Trophoblast cell (in vitro differentiated cells and primary cell): ENCODE measurements at regions not wholly inside any gene's neighbourhood (a gene's known extent, or its start where the extent isn't known, plus 50 kb on each side); places are given as distances from the start of the nearest gene placed in this dataset.

Experiments used
- DNase-seq, 2 donors: peaks; one replicate each; pipeline ENCODE4 v3.0.0-alpha.2; 2016
- H2AFZ ChIP-seq: 2 replicates; pipeline ENCODE4 v1.6.1; 2013; ENCODE audit warnings: low read length, moderate library complexity, mild to moderate bottlenecking; ENCODE audit not compliant: insufficient read depth, poor library complexity
- H2AK5ac ChIP-seq: 2 replicates; pipeline ENCODE4 v1.6.1; 2013; ENCODE audit warnings: mild to moderate bottlenecking, low read length
- H2BK120ac ChIP-seq: 2 replicates; pipeline ENCODE4 v1.6.1; 2013; ENCODE audit warnings: low read length, mild to moderate bottlenecking, moderate library complexity; ENCODE audit not compliant: insufficient read depth, poor library complexity
- H2BK12ac ChIP-seq: 2 replicates; pipeline ENCODE4 v1.6.1; 2013; ENCODE audit warnings: mild to moderate bottlenecking, low read length, moderate library complexity
- H2BK5ac ChIP-seq: 2 replicates; pipeline ENCODE4 v1.6.1; 2013; ENCODE audit warnings: low read length, low read depth, moderate library complexity, mild to moderate bottlenecking; ENCODE audit not compliant: poor library complexity
- H3K14ac ChIP-seq: 2 replicates; pipeline ENCODE4 v1.6.1; 2013; ENCODE audit warnings: mild to moderate bottlenecking, low read length
- H3K18ac ChIP-seq: 2 replicates; pipeline ENCODE4 v1.6.1; 2013; ENCODE audit warnings: mild to moderate bottlenecking, low read length
- H3K23ac ChIP-seq: 2 replicates; pipeline ENCODE4 v1.6.1; 2013; ENCODE audit warnings: low read length
- H3K27ac ChIP-seq: 2 replicates; pipeline ENCODE4 v1.5.1; 2013; ENCODE audit warnings: low read depth, mild to moderate bottlenecking, inconsistent platforms, low read length, moderate library complexity
- H3K27me3 ChIP-seq: 2 replicates; pipeline ENCODE4 v1.6.1; 2013; ENCODE audit warnings: inconsistent platforms, mild to moderate bottlenecking, low read length, moderate library complexity; ENCODE audit not compliant: insufficient read depth
- H3K36me3 ChIP-seq, 2 experiments: 1 replicate in 1 of 2; 2 replicates in 1 of 2; pipeline ENCODE4 v1.6.1; 2013; ENCODE audit warnings: low read length in 2 of 2, mild to moderate bottlenecking in 2 of 2, moderate library complexity in 1 of 2; ENCODE audit not compliant: insufficient read depth in 2 of 2, control insufficient read depth in 1 of 2
- H3K4ac ChIP-seq: 2 replicates; pipeline ENCODE4 v1.6.1; 2013; ENCODE audit warnings: low read depth, mild to moderate bottlenecking, low read length, moderate library complexity
- H3K4me1 ChIP-seq, 2 experiments: 1 replicate in 1 of 2; 2 replicates in 1 of 2; pipeline ENCODE4 v1.6.1; 2013; ENCODE audit warnings: low read length in 2 of 2, mild to moderate bottlenecking in 2 of 2, moderate library complexity in 1 of 2; ENCODE audit not compliant: insufficient read depth in 2 of 2, control insufficient read depth in 1 of 2
- H3K4me2 ChIP-seq: 2 replicates; pipeline ENCODE4 v1.6.1; 2013; ENCODE audit warnings: inconsistent platforms, mild to moderate bottlenecking, low read length, moderate library complexity
- H3K4me3 ChIP-seq: 2 replicates; pipeline ENCODE4 v1.5.1; 2013; ENCODE audit warnings: mild to moderate bottlenecking, low read depth, low read length, inconsistent platforms
- H3K79me1 ChIP-seq: one replicate; pipeline ENCODE4 v1.6.1; 2013; ENCODE audit warnings: low read length
- H3K79me2 ChIP-seq: 2 replicates; pipeline ENCODE4 v1.6.1; 2013; ENCODE audit warnings: low read length, mild to moderate bottlenecking; ENCODE audit not compliant: control insufficient read depth, insufficient read depth, poor library complexity
- H3K9ac ChIP-seq: 2 replicates; pipeline ENCODE4 v1.6.1; 2013; ENCODE audit warnings: mild to moderate bottlenecking, low read length
- H3K9me3 ChIP-seq: 2 replicates; pipeline ENCODE4 v1.6.1; 2013; ENCODE audit warnings: low read depth, mild to moderate bottlenecking, control low read depth, inconsistent platforms, low read length; ENCODE audit not compliant: insufficient read depth
- H4K12ac ChIP-seq: 2 replicates; pipeline ENCODE4 v1.6.1; 2013; ENCODE audit warnings: low read depth, mild to moderate bottlenecking, low read length, moderate library complexity
- H4K8ac ChIP-seq: 2 replicates; pipeline ENCODE4 v1.6.1; 2013; ENCODE audit warnings: low read depth, mild to moderate bottlenecking, low read length, moderate library complexity
- H4K91ac ChIP-seq: one replicate; pipeline ENCODE4 v1.6.1; 2013; ENCODE audit warnings: low read depth, mild to moderate bottlenecking, low read length, moderate library complexity
- WGBS: extraction: QIAGEN DNeasy Blood & Tissue Kit; methylation state at CpG from one replicate; pipeline ENCODE4 v1.1.7; 2013; ENCODE audit warnings: missing lambda C conversion rate; ENCODE audit not compliant: insufficient read length, insufficient coverage; ENCODE audit errors: extremely low coverage; 5-methylcytosine and 5-hydroxymethylcytosine counted together

GRCh38 chr2:76296438-76296837 is 585.7 kb upstream of the GCFC2 start:
- H3K4me1 ChIP-seq: no peaks in the 10 kb centered on the region
- no peak overlapping the region for H4K12ac ChIP-seq
- H3K36me3 ChIP-seq: no peaks in the 10 kb centered on the region
- no peaks in the 10 kb centered on the region for H3K9me3 ChIP-seq
- no peak overlapping the region for H3K4me3 ChIP-seq
- no peaks in the 10 kb centered on the region for H3K79me1 ChIP-seq
- no peak overlapping the region for H2BK12ac ChIP-seq
- no peaks in the 10 kb centered on the region for H3K79me2 ChIP-seq
- no peak overlapping the region for H3K27ac ChIP-seq
- no peak overlapping the region for H2BK5ac ChIP-seq
- no peak overlapping the region for H4K8ac ChIP-seq
- no peak overlapping the region for H3K14ac ChIP-seq
- H4K91ac ChIP-seq: no peak overlapping the region
- H2AK5ac ChIP-seq: no peak overlapping the region
- H2BK120ac ChIP-seq: no peak overlapping the region
- no peak overlapping the region for H3K4ac ChIP-seq
- no peak overlapping the region for H2AFZ ChIP-seq
- DNase-seq: no peak
- no peak overlapping the region for H3K18ac ChIP-seq
- WGBS: no CpG with 5 or more reads among the region's 3 CpGs
- no peaks in the 10 kb centered on the region for H3K27me3 ChIP-seq
- H3K4me2 ChIP-seq: no peak overlapping the region
- no peak overlapping the region for H3K9ac ChIP-seq
- H3K23ac ChIP-seq: no peak overlapping the region

DNA sequence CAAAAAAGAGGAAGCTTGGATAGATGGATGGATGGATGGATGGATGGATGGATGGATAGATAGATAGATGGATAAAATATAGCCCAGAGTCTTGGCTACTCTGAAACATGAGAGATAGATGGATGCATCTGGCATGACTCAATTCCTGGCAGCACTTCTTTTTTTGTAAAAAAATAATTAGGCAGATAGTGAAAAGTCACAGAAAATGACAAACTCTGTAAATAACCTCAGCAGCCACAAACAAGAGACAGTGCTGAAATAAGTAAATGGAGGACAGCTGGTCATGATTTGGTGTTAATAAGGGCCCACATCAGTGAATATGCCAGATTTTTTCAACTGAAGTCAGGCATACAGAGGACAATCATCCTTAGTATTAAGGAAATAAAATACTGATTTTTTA is 585.0 kb upstream of the GCFC2 start:
- Histone ChIP-seq H2BK12ac (no peak overlapping the region), H4K12ac (no peak overlapping the region), H3K4me2 (no peak overlapping the region), H3K4me1 (no peaks in the 10 kb centered on the region), H3K18ac (no peak overlapping the region), H2BK120ac (no peak overlapping the region), H2AFZ (no peak overlapping the region), H3K9ac (no peak overlapping the region), H3K36me3 (no peaks in the 10 kb centered on the region), H4K91ac (no peak overlapping the region), H3K4me3 (no peak overlapping the region), H3K79me1 (no peaks in the 10 kb centered on the region), H3K27me3 (no peaks in the 10 kb centered on the region), H4K8ac (no peak overlapping the region), H3K4ac (no peak overlapping the region), H2BK5ac (no peak overlapping the region), H2AK5ac (no peak overlapping the region), H3K79me2 (no peaks in the 10 kb centered on the region), H3K23ac (no peak overlapping the region), H3K9me3 (no peaks in the 10 kb centered on the region), H3K14ac (no peak overlapping the region), H3K27ac (no peak overlapping the region)
- DNase-seq: no peak

- H3K4me2 ChIP-seq: no peak overlapping the region
- no peak overlapping the region for H3K4me3 ChIP-seq
- H4K91ac ChIP-seq: no peak overlapping the region
- no peak for DNase-seq
- peaks cover 2% of the 10 kb centered on the region for H3K9me3 ChIP-seq
- H4K12ac ChIP-seq: no peak overlapping the region
- no peak overlapping the region for H2BK120ac ChIP-seq
- WGBS: no CpG with 5 or more reads among the region's 1 CpG
- H3K27ac ChIP-seq: no peak overlapping the region
- no peak overlapping the region for H3K9ac ChIP-seq
- H2AFZ ChIP-seq: no peak overlapping the region
- H2AK5ac ChIP-seq: no peak overlapping the region
- H3K4me1 ChIP-seq: no peaks in the 10 kb centered on the region
- H3K79me2 ChIP-seq: no peaks in the 10 kb centered on the region
- H3K18ac ChIP-seq: no peak overlapping the region
- no peaks in the 10 kb centered on the region for H3K36me3 ChIP-seq
- no peaks in the 10 kb centered on the region for H3K79me1 ChIP-seq
- H3K14ac ChIP-seq: no peak overlapping the region
- no peaks in the 10 kb centered on the region for H3K27me3 ChIP-seq
- H2BK12ac ChIP-seq: no peak overlapping the region
- H4K8ac ChIP-seq: no peak overlapping the region
- no peak overlapping the region for H3K23ac ChIP-seq
- no peak overlapping the region for H3K4ac ChIP-seq
- no peak overlapping the region for H2BK5ac ChIP-seq
Measured at GRCh38 chr2:76288598-76288997, 577.9 kb upstream of the GCFC2 start.

DNA sequence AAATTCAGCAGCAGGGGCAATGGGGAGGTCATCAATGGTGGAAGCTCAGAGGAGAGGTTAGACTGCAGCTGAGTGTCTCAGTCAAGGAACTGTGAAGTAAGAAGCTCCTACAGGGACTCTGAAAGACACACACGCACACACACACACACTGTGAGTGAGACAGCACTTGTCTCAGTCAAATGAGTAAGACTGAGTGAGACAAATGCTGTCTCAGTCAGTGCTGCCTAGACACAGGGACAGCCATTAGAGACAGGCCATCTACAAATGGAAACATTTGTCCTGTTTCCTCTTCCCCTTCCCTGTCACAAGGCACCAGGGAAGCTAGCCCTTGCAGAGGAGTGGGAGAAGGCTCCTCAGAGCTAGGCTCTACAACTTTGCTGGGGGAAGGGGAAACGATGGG is 577.4 kb upstream of the GCFC2 start:
- H4K91ac ChIP-seq: no peak overlapping the region
- H3K9ac ChIP-seq: no peak overlapping the region
- H2AFZ ChIP-seq: no peak overlapping the region
- no peak overlapping the region for H4K8ac ChIP-seq
- H2BK120ac ChIP-seq: no peak overlapping the region
- no CpG with 5 or more reads among the region's 2 CpGs for WGBS
- no peak overlapping the region for H4K12ac ChIP-seq
- H3K4me3 ChIP-seq: no peak overlapping the region
- H2BK12ac ChIP-seq: no peak overlapping the region
- H3K4me2 ChIP-seq: no peak overlapping the region
- H3K23ac ChIP-seq: no peak overlapping the region
- no peak overlapping the region for H2BK5ac ChIP-seq
- H3K18ac ChIP-seq: no peak overlapping the region
- no peaks in the 10 kb centered on the region for H3K4me1 ChIP-seq
- no peak overlapping the region for H2AK5ac ChIP-seq
- DNase-seq: no peak
- H3K14ac ChIP-seq: no peak overlapping the region
- no peak overlapping the region for H3K27ac ChIP-seq
- no peaks in the 10 kb centered on the region for H3K36me3 ChIP-seq
- H3K4ac ChIP-seq: no peak overlapping the region
- H3K9me3 ChIP-seq: peaks cover 2% of the 10 kb centered on the region
- no peaks in the 10 kb centered on the region for H3K27me3 ChIP-seq
- H3K79me2 ChIP-seq: no peaks in the 10 kb centered on the region
- H3K79me1 ChIP-seq: no peaks in the 10 kb centered on the region

GRCh38 chr2:76283350-76283749 is 572.6 kb upstream of the GCFC2 start:
- H3K4me3 ChIP-seq: no peak overlapping the region
- no peak overlapping the region for H4K8ac ChIP-seq
- DNase-seq: no peak
- H3K18ac ChIP-seq: no peak overlapping the region
- no peak overlapping the region for H3K4ac ChIP-seq
- no peak overlapping the region for H3K9ac ChIP-seq
- H3K79me2 ChIP-seq: no peaks in the 10 kb centered on the region
- no peaks in the 10 kb centered on the region for H3K36me3 ChIP-seq
- peaks cover 2% of the 10 kb centered on the region for H3K9me3 ChIP-seq
- H2BK120ac ChIP-seq: no peak overlapping the region
- no peak overlapping the region for H3K27ac ChIP-seq
- H3K4me2 ChIP-seq: no peak overlapping the region
- H3K79me1 ChIP-seq: no peaks in the 10 kb centered on the region
- no peak overlapping the region for H2AFZ ChIP-seq
- H2AK5ac ChIP-seq: no peak overlapping the region
- H3K14ac ChIP-seq: no peak overlapping the region
- no peak overlapping the region for H2BK12ac ChIP-seq
- H3K4me1 ChIP-seq: no peaks in the 10 kb centered on the region
- H4K91ac ChIP-seq: no peak overlapping the region
- H3K27me3 ChIP-seq: no peaks in the 10 kb centered on the region
- no peak overlapping the region for H4K12ac ChIP-seq
- no peak overlapping the region for H3K23ac ChIP-seq
- H2BK5ac ChIP-seq: no peak overlapping the region
